ENCODE measurements at regions not wholly inside any gene's neighbourhood (a gene's known extent, or its start where the extent isn't known, plus 50 kb on each side); places are given as distances from the start of the nearest gene placed in this dataset.

DNA sequence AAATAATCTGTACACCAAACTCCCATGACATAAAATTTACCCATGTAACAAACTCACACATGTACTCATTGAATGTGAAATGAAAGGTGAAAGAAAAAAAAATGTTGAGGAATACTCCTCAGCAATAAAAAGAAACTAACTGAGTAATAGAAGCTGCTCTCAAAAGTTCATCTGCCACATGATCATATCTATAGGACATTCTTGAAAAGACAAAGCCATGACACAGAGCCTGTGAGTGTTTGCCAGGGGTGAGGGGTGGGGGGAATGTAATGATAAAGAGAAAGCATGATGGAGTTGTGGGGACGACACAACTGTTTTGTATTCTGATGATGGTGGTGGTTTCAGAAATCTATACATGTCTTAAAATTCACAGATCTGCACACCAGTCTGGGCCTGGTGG, 52.2 kb upstream of the TMC5 start:
- Histone ChIP-seq H3K27me3 (ENCODE audit: control insufficient read depth in 2 of 2, insufficient read depth in 2 of 2, low read length in 2 of 2) (peaks cover 0 to 3% of the 10 kb centered on the region in 2 donors), H3K4me2 (replicated peaks; ENCODE audit: extremely low read depth, low read length, poor library complexity, severe bottlenecking) (no peak overlapping the region), H2AFZ (ENCODE audit: insufficient read depth, low read depth, low read length, poor library complexity, severe bottlenecking) (no peak overlapping the region), H3K4me1 (ENCODE audit: control insufficient read depth in 1 of 2, insufficient read depth in 2 of 2, low read length in 2 of 2) (no peaks in the 10 kb centered on the region), H3K9me3 (replicated peaks in 1 of 2; ENCODE audit: control insufficient read depth in 1 of 2, insufficient read depth in 1 of 2, low read length in 2 of 2) (no peaks in the 10 kb centered on the region), H3K36me3 (replicated peaks in 1 of 2; ENCODE audit: control insufficient read depth in 1 of 2, insufficient read depth in 2 of 2, low read length in 2 of 2) (no peaks in the 10 kb centered on the region), H4K20me1 (ENCODE audit: insufficient read depth, low read length) (no peaks in the 10 kb centered on the region), H3K27ac (ENCODE audit: low read depth in 1 of 2, low read length in 2 of 2) (no peak overlapping the region), H3K9ac (ENCODE audit: insufficient read depth, low read length, poor library complexity, severe bottlenecking) (no peak overlapping the region), H3K4me3 (replicated peaks in 1 of 3; ENCODE audit: low read depth in 2 of 3, low read length in 3 of 3) (no peak overlapping the region), H3K79me2 (ENCODE audit: insufficient read depth, low read length) (no peaks in the 10 kb centered on the region)
- H3K27me3 Mint-ChIP-seq (ENCODE audit: low read depth in 3 of 3): peaks cover 4 to 19% (median 14%) of the 10 kb centered on the region in 3 donors
- no peaks in the 10 kb centered on the region for H3K36me3 Mint-ChIP-seq
- no CpG with 5 or more reads among the region's 1 CpG for WGBS (ENCODE audit: insufficient coverage)
- intact Hi-C loops (cut with micrococcal nuclease): no loop called here
- no peaks in the 10 kb centered on the region for H3K4me1 Mint-ChIP-seq
- H3K27ac Mint-ChIP-seq: no peak overlapping the region
- H3K9me3 Mint-ChIP-seq: peaks cover 0 to 9% (median 4%) of the 10 kb centered on the region in 7 donors
- H3K4me3 Mint-ChIP-seq: no peak overlapping the region
- TF ChIP-seq CTCF (IDR thresholded peaks at IDR 0.05): no peak
- DNase-seq: no peak

DNA sequence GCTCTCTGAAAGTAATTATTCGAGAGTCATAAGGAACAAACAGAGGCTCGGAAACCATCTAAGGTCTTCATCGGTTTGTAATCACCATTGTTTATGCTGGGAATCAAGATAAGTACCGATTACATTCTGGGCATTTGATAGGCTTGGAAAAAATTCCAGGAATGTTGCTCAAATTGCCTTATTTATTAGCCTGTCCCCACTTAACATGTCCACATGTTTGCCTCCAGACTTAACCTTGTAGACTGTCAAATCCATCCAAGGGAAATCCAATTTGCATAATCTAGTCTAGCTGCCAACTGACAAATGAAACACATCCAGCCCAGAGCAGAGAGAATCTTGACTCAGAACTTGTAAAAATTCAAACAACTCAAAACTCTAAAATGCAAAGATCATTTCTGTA, 51.3 kb upstream of the TMC5 start:
- no peak overlapping the region for H3K4me3 ChIP-seq (replicated peaks in 1 of 3; ENCODE audit: low read depth in 2 of 3, low read length in 3 of 3)
- DNase-seq: no peak
- no peaks in the 10 kb centered on the region for H3K36me3 ChIP-seq (replicated peaks in 1 of 2; ENCODE audit: control insufficient read depth in 1 of 2, insufficient read depth in 2 of 2, low read length in 2 of 2)
- no peaks in the 10 kb centered on the region for H3K4me1 ChIP-seq (ENCODE audit: control insufficient read depth in 1 of 2, insufficient read depth in 2 of 2, low read length in 2 of 2)
- no peak for TF ChIP-seq CTCF (IDR thresholded peaks at IDR 0.05)
- no peaks in the 10 kb centered on the region for H4K20me1 ChIP-seq (ENCODE audit: insufficient read depth, low read length)
- H2AFZ ChIP-seq (ENCODE audit: insufficient read depth, low read depth, low read length, poor library complexity, severe bottlenecking): no peak overlapping the region
- H3K9me3 Mint-ChIP-seq: peaks cover 0 to 9% (median 4%) of the 10 kb centered on the region in 7 donors
- H3K9ac ChIP-seq (ENCODE audit: insufficient read depth, low read length, poor library complexity, severe bottlenecking): no peak overlapping the region
- H3K9me3 ChIP-seq (replicated peaks in 1 of 2; ENCODE audit: control insufficient read depth in 1 of 2, insufficient read depth in 1 of 2, low read length in 2 of 2): no peaks in the 10 kb centered on the region
- no peak overlapping the region for H3K4me3 Mint-ChIP-seq
- peaks cover 0 to 3% of the 10 kb centered on the region in 2 donors for H3K27me3 ChIP-seq (ENCODE audit: control insufficient read depth in 2 of 2, insufficient read depth in 2 of 2, low read length in 2 of 2)
- H3K4me2 ChIP-seq (replicated peaks; ENCODE audit: extremely low read depth, low read length, poor library complexity, severe bottlenecking): no peak overlapping the region
- H3K4me1 Mint-ChIP-seq: no peaks in the 10 kb centered on the region
- H3K79me2 ChIP-seq (ENCODE audit: insufficient read depth, low read length): no peaks in the 10 kb centered on the region
- WGBS (ENCODE audit: insufficient coverage): 89% methylated on average over 3 of the region's 4 CpGs
- H3K27ac Mint-ChIP-seq: no peak overlapping the region
- H3K27me3 Mint-ChIP-seq (ENCODE audit: low read depth in 3 of 3): peaks cover 4 to 18% (median 10%) of the 10 kb centered on the region in 3 donors
- no peak overlapping the region for H3K27ac ChIP-seq (ENCODE audit: low read depth in 1 of 2, low read length in 2 of 2)
- intact Hi-C loops (cut with micrococcal nuclease): no loop called here
- no peaks in the 10 kb centered on the region for H3K36me3 Mint-ChIP-seq
